Endometrium (tissue), 2 donors: ENCODE measurements at regions not wholly inside any gene's neighbourhood (a gene's known extent, or its start where the extent isn't known, plus 50 kb on each side); places are given as distances from the start of the nearest gene placed in this dataset.
"Not testable (repeated sequence)": the region's sequence is repeated elsewhere in the genome, so short reads cannot be mapped to it uniquely, and the experiment has no call there.

Source experiments
- FAIRE-seq: peaks from 2 replicates; lab custom pipeline; 2012; peaks lifted over from hg19 to GRCh38; lab: Jason Lieb, UNC
- donor health status: control.
- donor health status: control.

DNA sequence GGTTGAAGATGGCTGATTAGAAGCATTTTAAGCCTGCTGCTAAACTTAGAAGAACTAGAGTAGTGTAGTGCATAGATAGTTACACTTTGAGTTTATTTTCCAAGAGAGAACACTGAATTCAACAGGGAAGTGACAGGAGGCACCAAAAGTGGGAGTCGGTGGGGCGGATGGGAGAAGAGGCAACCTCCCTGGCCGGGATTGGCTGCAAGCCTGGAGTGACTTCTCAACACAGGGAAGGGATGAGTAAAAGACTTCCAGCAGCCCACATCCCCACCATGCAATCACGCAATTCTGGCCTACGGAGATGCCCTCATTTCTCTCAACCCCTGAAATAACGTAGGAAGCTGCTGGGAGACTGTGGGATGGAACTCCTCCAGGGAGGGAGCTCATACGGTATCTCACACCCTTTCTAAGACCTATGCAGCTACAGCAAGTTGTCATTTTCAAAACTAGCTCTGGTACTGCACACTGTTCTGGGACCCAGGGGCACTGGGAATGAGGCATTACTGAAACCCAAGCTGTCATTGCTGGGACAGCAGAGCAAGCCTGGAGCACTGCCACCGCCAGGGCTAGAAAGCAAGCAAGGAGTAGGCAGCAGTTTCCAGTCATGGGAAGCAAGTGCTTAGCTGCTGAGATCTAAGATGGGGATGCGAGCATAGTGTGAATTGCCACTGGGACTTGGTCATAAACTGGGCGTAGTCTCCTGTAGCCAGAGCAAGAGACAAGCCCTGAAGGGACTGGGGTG, 331.6 kb upstream of the PTGER4 start:
- no peak for FAIRE-seq

DNA sequence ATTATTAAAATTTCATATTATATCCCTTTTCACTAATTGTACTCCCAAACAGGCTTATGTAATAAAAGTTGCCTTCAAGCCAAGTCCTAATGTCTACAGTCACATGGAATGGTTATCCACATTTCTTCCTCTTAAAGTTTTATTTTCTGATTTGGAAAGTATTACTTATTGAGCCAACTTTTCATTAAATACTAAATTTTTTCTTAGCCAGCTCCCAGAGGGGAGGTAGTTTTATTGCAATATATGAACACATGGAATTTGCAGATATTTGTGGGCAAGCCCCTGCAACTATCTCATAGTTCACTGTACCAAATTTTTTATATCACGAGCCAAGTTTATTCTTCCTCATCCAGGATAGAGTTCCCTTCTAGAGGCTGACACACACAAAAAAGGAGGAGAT, 332.8 kb upstream of the PTGER4 start:
- FAIRE-seq = no peak

DNA sequence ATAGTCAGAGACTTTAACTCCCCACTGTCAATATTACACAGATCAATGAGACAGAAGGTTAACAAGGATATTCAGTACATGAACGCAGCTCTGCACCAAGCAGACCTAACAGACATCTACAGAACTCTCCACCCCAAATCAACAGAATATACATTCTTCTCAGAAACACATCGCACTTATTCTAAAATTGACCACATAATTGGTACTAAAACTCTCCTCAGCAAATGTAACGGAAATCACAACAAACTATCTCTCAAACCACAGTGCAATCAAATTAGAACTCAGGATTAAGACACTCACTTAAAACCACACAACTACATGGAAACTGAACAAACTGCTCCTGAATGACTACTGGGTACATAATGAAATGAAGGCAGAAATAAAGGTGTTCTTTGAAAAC, 341.3 kb upstream of the PTGER4 start:
- not testable (repeated sequence) for FAIRE-seq

DNA sequence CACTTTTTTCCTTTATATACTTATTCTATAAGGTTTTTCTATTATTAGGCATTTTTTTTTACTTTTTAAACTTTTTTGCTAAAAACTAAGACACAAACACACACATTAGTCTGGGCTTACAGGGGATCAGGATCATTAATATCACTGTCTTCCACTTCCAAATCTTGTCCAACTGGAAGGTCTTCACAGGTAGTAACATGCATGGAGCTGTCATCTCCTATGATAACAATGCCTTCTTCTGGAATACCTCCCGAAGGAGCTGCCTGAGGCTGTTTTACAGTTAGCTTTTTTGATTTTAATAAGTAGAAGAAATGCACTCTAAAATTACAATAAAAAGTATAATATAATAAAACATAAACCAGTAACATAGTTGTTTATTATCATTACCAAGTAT, 345.5 kb upstream of the PTGER4 start:
- FAIRE-seq = no peak

DNA sequence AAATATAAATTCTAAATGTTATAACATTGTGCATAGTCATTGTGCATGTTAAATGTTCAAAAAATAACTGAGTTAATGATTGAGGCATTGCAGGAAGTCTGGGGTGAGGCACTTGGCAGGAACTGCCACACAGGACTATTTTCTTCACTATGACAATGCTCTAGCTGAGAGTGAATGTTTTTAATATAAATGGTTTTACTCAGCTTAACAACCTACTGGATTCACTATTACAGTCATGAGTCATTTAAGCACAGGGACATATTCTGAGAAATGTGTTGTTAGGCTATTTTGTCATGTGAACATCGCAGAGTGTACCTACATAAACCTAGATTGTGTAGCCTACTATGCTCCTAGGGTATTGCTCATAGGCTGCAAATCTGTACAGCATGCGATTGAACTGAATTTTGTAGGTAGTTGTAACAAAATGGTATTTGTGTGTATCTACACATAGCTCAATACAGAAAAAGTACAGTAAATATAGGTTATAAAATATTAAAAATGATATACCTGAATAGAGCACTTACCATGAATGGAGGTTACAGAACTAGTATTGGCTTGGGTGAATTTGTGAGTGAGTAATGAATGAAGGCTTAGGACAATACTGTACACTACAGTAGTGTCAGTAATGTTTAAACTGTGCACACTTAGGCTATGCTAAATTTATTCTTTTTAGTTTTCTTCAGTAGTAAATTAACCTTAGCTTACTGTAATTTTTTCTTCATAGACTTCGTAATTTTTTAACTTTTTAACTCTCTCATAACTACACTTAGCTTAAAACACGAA, 346.1 kb upstream of the PTGER4 start:
- FAIRE-seq = no peak

DNA sequence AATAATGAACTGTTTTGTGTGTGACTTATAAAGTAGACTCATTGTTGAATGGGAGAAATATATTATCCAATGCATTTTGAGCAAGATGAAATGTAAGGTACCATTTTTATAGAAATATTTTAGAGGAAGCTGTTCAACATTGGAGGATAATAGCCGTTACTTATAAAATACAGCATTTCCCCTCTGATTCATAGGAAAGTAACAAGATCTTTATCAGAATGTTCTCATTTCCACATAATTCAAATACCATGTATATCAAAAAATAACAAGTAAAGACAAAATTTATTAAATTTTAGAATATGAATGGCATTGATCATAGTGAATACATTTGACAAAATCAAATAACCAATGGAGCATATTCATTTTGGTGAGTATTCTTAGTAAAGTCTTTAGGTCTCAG, 346.7 kb upstream of the PTGER4 start:
- peak; percentile 35 for FAIRE-seq

DNA sequence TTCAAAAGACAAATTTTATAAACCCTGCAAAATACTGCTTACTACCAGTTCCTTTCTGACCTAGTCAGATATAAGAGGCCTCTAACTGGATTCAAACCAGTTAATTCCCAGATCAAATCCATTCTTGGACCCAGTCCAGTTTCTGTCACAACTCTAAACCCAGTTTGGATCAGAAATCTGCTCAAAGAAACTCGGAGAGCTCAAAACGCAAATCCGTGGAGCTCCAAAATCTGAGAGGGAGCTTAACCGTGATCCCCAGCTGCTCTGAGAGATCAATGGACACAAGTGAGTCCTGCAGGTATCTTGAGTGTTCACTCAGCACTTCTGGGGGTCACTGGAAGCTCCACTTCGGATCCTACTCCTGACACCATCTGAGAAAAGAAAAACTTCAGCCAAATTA, 348.1 kb upstream of the PTGER4 start:
- FAIRE-seq = no peak

DNA sequence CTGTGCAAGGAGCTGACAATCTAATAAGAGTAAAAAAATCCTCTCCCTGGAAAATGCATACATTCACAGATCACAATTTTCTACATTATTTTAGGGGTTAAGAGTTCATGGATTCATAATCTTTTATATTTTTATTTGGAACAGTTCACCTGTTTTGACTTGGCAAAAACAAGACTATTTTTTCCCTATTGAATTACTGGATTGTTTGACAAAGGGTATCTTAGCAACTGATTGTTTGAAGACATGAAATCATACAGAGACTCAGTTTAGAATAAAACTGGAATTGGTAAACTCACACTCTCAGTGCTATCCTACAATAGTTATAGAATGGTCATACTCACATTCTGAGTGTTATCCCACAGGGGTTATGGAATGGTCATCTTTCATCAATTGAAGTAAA, 358.2 kb upstream of the PTGER4 start:
- no peak for FAIRE-seq

DNA sequence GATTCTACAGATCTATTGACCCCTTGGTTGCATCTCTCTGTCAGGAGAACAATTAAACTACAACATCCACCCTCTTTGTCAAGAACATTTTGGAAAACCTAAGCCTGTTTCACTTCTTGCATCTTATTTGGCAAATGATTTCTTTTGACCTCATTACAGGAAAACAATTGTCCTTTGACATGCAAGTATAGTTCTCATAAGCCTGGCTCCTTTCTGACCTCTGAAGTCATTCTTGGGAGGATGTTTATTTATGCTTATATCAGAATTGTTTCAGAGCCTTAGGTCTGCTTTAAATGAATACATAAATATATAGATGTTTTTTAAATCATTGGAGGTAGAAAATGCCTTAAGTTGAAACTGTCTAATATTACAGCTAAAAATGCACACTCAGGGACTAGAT, 361.3 kb upstream of the PTGER4 start:
- FAIRE-seq = no peak

DNA sequence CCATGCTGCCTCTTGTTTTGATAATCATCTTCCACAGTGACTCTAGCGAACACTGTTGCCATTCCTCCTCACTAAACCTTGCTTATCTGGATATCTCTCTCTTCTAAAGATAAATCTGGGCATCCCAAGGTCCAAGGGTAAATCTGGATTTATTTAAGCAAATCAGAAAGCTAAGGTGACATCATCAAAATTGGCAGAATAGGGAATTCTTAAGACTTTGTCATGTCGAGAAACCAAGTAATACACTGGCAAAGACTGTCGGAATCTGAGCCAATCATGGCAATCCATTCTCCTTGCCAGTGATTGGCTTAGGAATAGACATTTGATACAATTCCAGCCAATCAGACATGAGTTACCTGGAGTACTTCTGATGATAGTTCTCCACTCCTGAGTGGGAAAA, 362.7 kb upstream of the PTGER4 start:
- no peak for FAIRE-seq

DNA sequence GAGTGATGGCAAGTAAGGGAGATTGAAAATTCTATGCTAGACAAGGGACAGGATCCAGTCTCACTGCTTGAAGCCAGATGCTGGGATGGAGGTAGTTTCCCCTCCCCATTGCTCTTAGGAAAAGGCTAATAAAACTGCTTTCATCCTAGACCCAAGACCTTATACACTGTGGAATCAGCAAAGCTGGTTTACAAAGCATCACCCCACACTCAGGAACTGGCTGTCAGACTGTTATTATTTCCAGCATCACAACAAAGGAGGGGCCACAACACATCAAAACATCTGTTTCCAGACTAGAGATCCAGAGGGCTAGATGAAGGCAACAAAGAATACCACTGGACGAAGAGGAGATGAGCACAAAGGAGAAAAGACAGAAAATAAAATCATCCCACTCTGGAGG, 364.6 kb upstream of the PTGER4 start:
- peak; percentile 81 for FAIRE-seq

DNA sequence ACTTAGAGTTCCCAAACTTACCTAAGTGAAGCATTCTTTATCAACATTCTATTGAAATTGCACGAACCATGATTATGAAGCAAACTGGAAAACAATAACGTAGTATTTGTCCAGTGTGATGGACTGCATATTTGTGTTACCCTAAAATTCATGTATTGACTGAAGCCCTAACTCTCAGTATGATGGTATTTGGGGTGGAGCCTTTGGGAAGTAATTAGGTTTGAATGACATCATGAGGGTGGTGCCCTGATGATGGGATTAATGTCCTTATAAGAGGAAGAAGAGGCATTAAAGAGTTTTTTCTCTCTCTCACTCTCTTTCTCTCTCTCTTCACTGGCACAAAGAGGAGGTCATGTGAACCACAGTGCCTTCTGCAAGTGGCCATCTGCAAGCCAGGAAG, 365.4 kb upstream of the PTGER4 start:
- no peak for FAIRE-seq

DNA sequence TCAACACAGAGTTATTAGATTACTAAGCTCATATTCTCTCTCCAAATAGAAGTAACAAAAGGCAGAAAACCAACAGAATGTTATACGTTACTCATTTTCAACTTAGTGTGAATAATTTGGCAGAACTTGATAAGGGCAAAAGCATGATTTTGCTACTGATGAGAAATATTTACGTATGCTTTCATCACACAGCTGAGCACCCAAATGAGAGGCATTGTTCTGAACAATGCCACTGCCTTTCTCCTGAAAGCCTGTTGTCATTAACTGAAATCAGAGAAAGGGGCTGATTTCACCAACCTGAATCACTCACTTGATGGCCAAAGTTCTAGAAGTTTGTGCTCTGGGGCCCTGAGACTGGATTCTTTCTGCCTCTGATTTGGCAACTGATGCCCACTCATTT, 367.5 kb upstream of the PTGER4 start:
- no peak for FAIRE-seq

DNA sequence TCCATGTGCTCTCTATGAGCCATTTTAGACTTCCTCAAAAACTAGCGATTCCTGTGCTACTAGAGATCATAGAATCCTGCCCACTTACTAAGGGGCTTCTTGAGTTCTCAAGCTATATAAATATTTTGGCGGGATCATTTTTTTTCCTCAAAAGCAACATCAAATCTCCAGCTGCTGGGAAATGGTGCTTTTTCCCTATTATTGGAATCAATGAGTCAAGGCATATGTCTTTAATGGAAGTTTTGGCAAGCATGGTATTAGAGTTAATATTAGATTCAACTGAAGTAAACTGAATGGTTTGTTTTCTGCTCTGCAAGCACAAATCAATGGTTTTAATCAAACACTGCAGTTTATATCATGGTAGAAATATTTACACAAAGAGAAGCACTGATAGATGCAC, 369.9 kb upstream of the PTGER4 start:
- no peak for FAIRE-seq

DNA sequence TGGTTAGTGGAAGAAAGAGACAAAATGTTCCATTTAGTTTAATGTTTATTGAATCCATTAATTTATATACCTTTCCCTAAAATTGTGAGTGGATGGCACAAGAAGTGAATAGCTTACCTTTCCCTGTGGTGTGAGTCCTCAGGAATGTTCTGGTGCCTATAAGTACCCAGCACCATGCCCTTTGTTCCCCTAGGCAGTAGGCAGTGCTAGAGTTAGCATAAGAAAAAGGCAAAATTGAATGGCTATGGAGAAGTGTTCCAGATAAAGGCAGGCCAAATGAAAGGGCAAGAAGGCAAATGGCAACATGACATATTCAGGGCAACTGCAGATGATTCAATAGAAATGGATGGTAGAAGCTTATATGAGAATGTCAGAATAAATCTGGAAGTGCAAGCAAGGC, 370.8 kb upstream of the PTGER4 start:
- no peak for FAIRE-seq

DNA sequence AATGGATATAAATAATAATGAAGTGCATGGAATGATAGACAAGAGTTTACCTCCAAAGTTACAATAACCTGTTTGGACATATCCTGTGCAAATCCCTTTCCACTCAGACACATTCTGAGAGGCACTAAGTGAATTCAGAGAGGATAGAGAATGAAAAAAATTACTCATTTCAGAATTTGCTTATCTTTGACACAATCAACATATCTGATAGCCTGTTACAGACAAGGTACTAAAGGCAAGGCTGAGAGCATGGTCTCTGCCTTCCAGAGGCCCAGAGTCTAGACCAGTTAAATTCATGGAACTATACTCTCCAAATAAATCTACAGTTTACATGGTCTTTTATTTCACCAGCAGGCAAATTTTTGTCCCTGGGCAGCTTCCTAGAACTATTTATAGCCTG, 371.8 kb upstream of the PTGER4 start:
- no peak for FAIRE-seq

DNA sequence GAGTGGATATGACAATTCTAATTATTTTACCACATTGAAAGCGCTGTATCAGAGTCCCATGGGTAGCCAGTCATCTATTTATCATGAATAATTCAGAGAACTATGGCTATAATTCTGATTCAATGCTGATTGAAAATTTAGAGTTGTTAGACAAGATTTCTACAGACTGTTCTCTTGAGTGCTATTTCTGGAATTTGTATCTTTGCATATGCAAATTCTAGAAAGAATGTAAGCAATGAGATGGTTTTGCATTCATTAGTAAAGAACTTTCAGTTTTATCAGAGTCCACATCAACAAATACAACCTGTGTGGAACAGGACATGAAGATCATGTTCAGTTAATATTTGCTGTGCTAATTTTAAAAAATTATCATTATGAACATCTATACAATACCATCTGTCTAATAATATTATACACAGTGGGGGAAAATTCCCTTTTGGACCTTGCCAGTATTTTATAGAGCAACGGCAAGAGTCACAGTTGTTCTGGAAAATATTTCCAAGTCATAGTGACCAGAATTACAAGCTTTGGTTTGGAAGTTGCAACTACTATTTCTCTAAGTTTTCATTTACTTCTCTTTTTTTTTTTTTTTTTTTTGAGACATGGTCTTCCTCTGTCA, 372.7 kb upstream of the PTGER4 start:
- peak; percentile 8 for FAIRE-seq

DNA sequence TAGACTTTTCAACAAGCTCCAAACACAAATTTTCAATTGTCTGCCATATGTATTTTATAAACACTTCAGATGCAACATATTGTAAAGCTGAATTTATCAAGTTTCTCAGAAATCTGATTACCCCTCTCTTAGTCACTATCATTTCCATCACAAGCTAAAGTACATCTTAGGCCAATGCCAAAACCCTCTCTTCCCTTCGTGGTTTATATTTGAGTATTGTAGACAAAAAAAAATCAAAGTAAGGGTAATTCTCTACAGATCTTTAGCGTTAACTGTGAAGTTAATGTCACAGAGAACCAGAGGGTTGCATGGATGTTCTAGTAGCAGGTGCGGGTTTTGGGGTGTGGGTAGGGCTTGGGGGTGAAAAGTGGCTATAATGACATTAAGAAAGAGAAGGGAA, 387.7 kb upstream of the PTGER4 start:
- no peak for FAIRE-seq

DNA sequence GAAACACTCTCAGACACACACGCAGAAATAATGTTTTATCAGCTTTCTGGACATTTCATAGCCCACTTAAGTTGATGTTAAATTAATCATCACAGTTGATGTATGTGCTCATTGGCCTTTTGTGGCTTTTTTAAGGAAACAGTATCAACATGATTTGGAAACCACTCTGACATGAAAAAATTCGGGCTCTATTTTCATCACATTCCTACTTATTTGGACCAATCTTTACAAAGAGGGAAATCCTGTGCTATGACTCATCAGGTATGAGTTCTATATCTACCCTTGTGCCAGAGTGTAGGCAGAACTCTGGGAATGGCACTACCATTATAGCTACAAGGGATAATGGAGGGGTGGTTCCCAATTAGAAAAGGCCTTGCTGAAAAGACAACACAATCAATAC, 388.4 kb upstream of the PTGER4 start:
- no peak for FAIRE-seq

DNA sequence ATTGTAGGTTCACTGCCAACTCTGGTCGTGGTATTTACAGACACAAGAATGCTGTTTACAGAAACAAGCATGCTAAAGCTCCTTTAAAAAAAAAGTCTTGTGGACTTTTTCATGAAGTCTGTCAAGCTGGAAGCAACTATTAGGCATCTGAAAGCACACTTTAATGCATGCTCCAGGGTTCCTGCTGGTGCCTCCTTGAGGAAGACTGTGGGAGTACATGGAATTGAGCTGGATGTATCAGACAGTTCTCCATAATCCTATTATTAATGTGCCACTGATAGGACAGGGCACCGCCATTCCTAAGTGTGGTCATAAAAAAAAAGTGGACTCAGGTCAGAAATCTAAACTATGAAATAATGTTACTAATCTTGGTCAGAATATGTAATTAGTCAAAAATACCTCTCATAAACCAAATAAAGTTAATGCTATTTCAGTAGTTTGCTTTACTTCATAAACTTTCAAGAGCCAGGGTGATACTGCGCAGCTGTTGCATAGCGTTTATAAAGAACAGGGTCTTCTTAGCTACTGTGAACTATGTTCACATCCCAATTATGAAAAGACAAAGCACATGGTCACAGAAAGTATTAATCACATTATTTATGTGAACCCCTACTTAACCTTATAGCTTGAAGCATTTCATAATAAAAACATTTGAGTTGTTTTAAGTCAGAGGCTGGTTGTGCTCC, 390.8 kb upstream of the PTGER4 start:
- no peak for FAIRE-seq

DNA sequence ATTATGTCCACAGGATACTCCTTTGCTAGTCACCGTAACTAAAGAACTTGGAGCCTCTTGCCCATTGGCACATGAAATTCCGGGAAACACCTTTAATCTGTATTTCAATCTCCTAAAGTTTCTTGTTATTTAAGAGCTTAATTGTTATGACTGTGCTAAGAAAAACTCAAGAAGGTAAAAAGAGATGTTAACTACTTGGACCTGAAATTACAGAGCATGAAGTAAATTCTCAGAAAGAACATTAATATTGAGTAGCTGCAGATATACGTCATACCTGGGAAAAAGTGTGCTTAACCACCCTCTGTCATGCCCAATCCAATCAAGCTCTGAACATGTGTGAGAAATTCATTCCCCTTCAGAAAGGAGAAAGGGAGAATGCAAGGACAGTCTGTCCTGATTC, 394.9 kb upstream of the PTGER4 start:
- FAIRE-seq = no peak

DNA sequence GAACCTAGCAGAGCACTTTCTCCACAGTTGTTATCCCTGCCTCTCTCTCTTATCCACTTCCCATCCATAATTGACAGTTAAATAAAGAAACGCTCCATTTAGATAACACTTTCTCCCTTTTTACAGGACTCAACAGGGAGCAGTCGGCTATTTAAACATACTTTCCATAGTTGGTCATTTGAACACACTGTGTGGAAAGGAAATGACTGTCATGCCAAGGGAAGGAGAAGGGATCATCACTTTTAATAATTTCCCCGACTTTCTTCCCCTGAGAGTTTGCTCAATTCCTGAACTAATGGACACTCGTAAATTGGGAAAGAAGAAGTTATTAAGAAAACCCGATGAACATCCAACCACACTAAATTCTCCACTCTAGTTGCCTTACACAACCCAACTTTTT, 400.8 kb upstream of the PTGER4 start:
- FAIRE-seq = no peak
